NCI-H446 (cell line): ENCODE measurements at regions not wholly inside any gene's neighbourhood (a gene's known extent, or its start where the extent isn't known, plus 50 kb on each side); places are given as distances from the start of the nearest gene placed in this dataset.
"Not testable (repeated sequence)": the region's sequence is repeated elsewhere in the genome, so short reads cannot be mapped to it uniquely, and the experiment has no call there.

Experiments
- DNase-seq, 2 experiments: peaks; one replicate each; lab custom pipeline; 2025; lab: John Stamatoyannopoulos, UW

DNA sequence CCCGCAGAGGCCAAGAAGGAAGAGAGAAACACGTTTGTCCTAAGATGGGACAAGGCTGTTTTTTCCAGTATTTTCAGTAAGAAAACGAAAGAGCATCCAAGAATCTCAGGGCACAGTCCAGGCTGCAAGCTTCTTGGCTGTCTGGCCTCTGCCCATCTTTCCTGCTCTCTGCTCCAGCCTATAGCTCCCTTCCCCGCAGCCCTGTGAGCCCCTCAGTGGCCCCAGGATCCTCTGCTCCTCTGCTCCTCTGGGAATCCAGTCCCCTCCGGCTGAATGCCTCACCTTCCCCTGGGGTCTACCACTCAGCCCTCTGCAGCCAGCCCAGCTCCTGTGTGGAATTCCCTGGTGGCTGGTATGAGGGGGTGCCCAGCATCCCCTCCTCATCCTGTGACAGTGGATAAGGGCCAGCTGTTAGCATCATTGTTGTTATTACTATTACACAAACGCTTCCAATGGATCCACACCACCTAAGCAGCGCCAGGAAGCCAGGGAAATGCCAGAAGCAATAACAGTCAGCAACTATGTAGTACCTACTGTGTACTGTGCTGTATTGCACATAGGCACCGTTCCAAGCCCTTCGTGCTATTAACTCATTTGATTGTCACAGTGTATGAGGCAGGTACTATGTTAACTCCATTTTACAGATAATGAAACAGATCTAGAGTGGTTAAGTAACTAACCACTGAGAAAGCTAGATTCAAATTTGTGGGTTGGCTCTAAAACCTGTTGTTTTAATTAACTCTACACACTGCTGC, 60.3 kb upstream of the PTPN1 start:
- no peak for DNase-seq

- no peak for DNase-seq
Measured at GRCh38 chr20:50450493-50450826, 59.7 kb upstream of the PTPN1 start.

- DNase-seq, result no peak
Measured at GRCh38 chr20:50450881-50451752, 59.1 kb upstream of the PTPN1 start.

- not testable (repeated sequence) for DNase-seq
Measured at GRCh38 chr20:50451792-50452425, 58.3 kb upstream of the PTPN1 start.

GRCh38 chr20:50453533-50454244, 56.5 kb upstream of the PTPN1 start:
- no peak for DNase-seq

DNA sequence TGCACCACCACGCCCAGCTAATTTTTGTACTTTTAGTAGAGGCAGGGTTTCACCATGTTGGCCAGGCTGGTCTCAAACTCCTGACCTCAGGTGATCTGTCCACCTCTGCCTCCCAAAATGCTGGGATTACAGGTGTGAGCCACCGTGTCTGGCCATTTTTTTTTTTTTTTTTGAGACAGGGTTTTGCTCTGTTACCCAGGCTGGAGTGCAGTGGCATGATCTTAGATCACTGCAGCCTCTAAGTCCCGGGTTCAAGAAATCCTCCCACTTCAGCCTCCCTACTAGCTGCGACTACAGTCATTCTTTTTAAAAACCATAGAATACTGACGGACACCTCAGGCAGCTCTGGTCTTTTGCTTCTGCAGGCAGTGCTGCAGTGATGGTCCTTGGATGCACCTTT, 54.9 kb upstream of the PTPN1 start:
- not testable (repeated sequence) for DNase-seq

DNA sequence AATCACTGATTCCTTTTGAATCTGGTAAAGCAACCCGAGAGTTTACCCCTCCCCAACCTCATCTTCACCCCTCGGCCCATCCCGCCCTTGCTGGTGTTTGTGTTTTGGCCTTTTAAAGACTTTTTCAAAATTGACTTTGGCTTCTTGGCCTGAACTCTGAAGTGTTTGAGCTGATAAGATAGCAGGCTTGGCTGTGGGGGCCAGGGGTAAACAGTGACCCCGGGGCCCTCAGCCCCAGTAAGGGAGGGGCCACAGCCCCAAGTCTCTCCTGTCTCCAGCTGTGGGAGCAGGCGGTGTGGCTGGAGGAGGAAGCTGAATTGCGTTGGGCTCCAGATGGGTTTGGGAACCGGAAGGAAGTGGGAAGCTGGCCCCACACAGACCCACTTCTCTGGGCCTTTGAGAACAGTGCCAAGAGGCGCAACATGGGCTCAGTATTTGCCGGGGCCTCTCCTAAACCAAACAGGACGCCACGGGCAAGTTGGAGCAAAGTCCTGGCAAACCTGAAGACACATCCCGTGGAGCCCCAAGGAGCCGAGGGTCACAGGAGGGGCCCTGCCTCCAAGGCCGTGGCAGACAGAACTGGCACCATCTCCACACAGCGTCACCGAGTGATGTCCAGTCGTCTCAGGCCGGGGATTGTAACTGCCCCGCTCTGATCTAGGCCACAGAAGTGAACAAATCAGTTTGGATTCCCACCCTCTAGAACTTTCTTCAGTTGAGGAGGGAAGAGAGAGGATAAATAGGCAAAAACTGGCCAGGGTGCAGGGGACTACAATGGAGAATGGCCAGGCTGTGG, 54.3 kb upstream of the PTPN1 start:
- DNase-seq, result no peak

- DNase-seq, result no peak
Measured at GRCh38 chr20:50456452-50457324, 53.5 kb upstream of the PTPN1 start.

DNA sequence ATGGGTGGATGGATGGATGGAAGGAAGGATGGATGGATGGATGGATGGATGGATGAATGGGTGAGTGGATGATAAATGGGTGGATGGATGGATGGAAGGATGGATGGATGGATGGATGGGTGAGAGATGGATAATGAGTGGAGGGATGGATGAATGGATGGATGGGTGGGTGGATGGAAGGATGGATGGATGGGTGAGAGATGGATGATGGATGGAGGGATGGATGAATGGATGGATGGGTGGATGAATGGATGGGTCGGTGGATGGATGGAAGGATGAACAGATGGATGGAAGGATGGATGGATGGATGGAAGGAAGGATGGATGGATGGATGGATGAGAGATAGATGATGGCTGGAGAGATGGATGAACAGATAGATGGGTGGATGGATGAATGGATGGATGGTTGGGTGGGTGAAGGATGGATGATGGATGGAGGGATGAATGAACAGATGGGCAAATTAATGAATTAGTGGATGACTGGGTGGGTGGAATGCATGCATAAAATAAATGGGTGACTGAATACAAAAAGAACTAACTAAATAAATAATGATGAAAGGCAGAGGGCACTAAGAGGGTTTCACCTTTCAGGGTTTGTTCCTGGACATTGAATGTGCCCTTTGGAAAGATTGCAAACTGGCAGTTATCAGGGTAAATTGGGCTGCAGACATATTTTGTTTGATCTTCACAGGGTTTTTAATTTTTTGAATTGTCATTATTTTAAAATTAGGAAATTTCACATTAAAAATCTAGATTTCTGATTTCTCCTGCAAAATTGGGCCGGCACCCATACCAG, 50.9 kb upstream of the PTPN1 start:
- no peak for DNase-seq

- no peak for DNase-seq
Measured at GRCh38 chr20:50460115-50460607, 50.0 kb upstream of the PTPN1 start.
